ENCODE measurements at regions not wholly inside any gene's neighbourhood (a gene's known extent, or its start where the extent isn't known, plus 50 kb on each side); places are given as distances from the start of the nearest gene placed in this dataset.
"Not testable (repeated sequence)": the region's sequence is repeated elsewhere in the genome, so short reads cannot be mapped to it uniquely, and the experiment has no call there.

- H3K4me3 ChIP-seq (ENCODE audit: control insufficient read depth in 2 of 3, extremely low read depth in 1 of 3, insufficient read depth in 2 of 3, low read depth in 1 of 3, low read length in 3 of 3); H3K9me3 ChIP-seq (ENCODE audit: control insufficient read depth, low read depth, low read length); H3K27me3 ChIP-seq (ENCODE audit: control insufficient read depth, extremely low read depth, insufficient read depth, low read length); H3K9ac ChIP-seq (ENCODE audit: control insufficient read depth, extremely low read depth, insufficient read depth, low read length); H3K27ac ChIP-seq (ENCODE audit: control insufficient read depth, insufficient read depth, low read length); H3K9me1 ChIP-seq (ENCODE audit: control insufficient read depth, extremely low read depth, insufficient read depth, low read length); H2AFZ ChIP-seq (ENCODE audit: control insufficient read depth, low read length); H4K20me1 ChIP-seq (ENCODE audit: control insufficient read depth, extremely low read depth, insufficient read depth, low read length); H3K79me2 ChIP-seq (ENCODE audit: control insufficient read depth, insufficient read depth, low read length); FAIRE-seq; H3K4me1 ChIP-seq (ENCODE audit: control insufficient read depth, extremely low read depth, insufficient read depth, low read length); H3K36me3 ChIP-seq (ENCODE audit: control insufficient read depth in 2 of 2, extremely low read depth in 1 of 2, insufficient read depth in 2 of 2, low read length in 2 of 2); H3K4me2 ChIP-seq (ENCODE audit: control insufficient read depth, extremely low read depth, insufficient read depth, low read depth, low read length); dilution Hi-C loops (cut with MboI; ENCODE audit: extremely low pct_ligation_motif_present, low sequenced_read_pairs); DNase-seq (ENCODE audit: low read depth, low spot score): not testable (repeated sequence)
Observed at GRCh38 chr18:8914404-8915264, 187.9 kb upstream of the NDUFV2 start.

- FAIRE-seq; H3K4me1 ChIP-seq (ENCODE audit: control insufficient read depth, extremely low read depth, insufficient read depth, low read length); H3K79me2 ChIP-seq (ENCODE audit: control insufficient read depth, insufficient read depth, low read length); H3K27me3 ChIP-seq (ENCODE audit: control insufficient read depth, extremely low read depth, insufficient read depth, low read length); H4K20me1 ChIP-seq (ENCODE audit: control insufficient read depth, extremely low read depth, insufficient read depth, low read length); H3K36me3 ChIP-seq (ENCODE audit: control insufficient read depth in 2 of 2, extremely low read depth in 1 of 2, insufficient read depth in 2 of 2, low read length in 2 of 2); H2AFZ ChIP-seq (ENCODE audit: control insufficient read depth, low read length); H3K9ac ChIP-seq (ENCODE audit: control insufficient read depth, extremely low read depth, insufficient read depth, low read length); H3K4me3 ChIP-seq (ENCODE audit: control insufficient read depth in 2 of 3, extremely low read depth in 1 of 3, insufficient read depth in 2 of 3, low read depth in 1 of 3, low read length in 3 of 3); H3K9me1 ChIP-seq (ENCODE audit: control insufficient read depth, extremely low read depth, insufficient read depth, low read length); H3K9me3 ChIP-seq (ENCODE audit: control insufficient read depth, low read depth, low read length); DNase-seq (ENCODE audit: low read depth, low spot score); H3K27ac ChIP-seq (ENCODE audit: control insufficient read depth, insufficient read depth, low read length); dilution Hi-C loops (cut with MboI; ENCODE audit: extremely low pct_ligation_motif_present, low sequenced_read_pairs); H3K4me2 ChIP-seq (ENCODE audit: control insufficient read depth, extremely low read depth, insufficient read depth, low read depth, low read length): not testable (repeated sequence)
- TF ChIP-seq CTCF (optimal IDR thresholded peaks at IDR 0.05 in 1 of 3, IDR thresholded peaks at IDR 0.05 in 1 of 3, conservative IDR thresholded peaks at IDR 0.05 in 1 of 3; ENCODE audit: extremely low read depth in 1 of 3, insufficient read depth in 2 of 3, low read length in 3 of 3) = peak in 1 of 3 experiments; percentile 10
Observed at GRCh38 chr18:8920856-8921787, 181.4 kb upstream of the NDUFV2 start.
